Natural killer cell (primary cell): ENCODE measurements at regions not wholly inside any gene's neighbourhood (a gene's known extent, or its start where the extent isn't known, plus 50 kb on each side); places are given as distances from the start of the nearest gene placed in this dataset.

Experiments used
- ATAC-seq, 3 donors: fragments of 150-1000 bp in 2 of 3; fragments of 200-7000 bp in 1 of 3; cut with Tn5 transposase; 1 replicate in 1 of 3; 2 replicates in 2 of 3; pipeline ENCODE4 v1.10.0; 2021; ENCODE audit warnings: mild to moderate bottlenecking in 2 of 3, moderate library complexity in 2 of 3
- DNase-seq, 2 donors: peaks; one replicate each; pipeline versions ENCODE4 v3.0.0 to v3.0.0-alpha.2; 2013 to 2021; ENCODE audit warnings: mixed read lengths in 1 of 2
- H3K27ac ChIP-seq: one replicate; pipeline ENCODE4 v1.5.1; 2013; ENCODE audit warnings: mild to moderate bottlenecking, low read length
- H3K27me3 ChIP-seq: one replicate; pipeline ENCODE4 v1.6.1; 2013; ENCODE audit warnings: low read length; ENCODE audit not compliant: control insufficient read depth, insufficient read depth
- H3K36me3 ChIP-seq: one replicate; pipeline ENCODE4 v1.6.1; 2013; ENCODE audit warnings: low read length; ENCODE audit not compliant: control insufficient read depth, insufficient read depth
- H3K4me1 ChIP-seq: one replicate; pipeline ENCODE4 v1.6.1; 2013; ENCODE audit warnings: low read length; ENCODE audit not compliant: control insufficient read depth, insufficient read depth
- H3K4me3 ChIP-seq: one replicate; pipeline ENCODE4 v1.5.1; 2013; ENCODE audit warnings: low read length
- H3K9me3 ChIP-seq: one replicate; pipeline ENCODE4 v1.6.1; 2013; ENCODE audit warnings: low read length; ENCODE audit not compliant: control insufficient read depth, insufficient read depth
- H3K27ac Mint-ChIP-seq, 2 donors: one replicate each; pipeline ENCODE4 v1.8.0; 2022; ENCODE audit warnings: mild to moderate bottlenecking in 2 of 2, mixed read lengths in 2 of 2, moderate library complexity in 1 of 2
- H3K27me3 Mint-ChIP-seq, 2 donors: one replicate each; pipeline ENCODE4 v1.8.0; 2022; ENCODE audit warnings: low read depth in 2 of 2, mixed read lengths in 2 of 2
- H3K36me3 Mint-ChIP-seq: one replicate; pipeline ENCODE4 v1.8.0; 2022; ENCODE audit warnings: mixed read lengths
- H3K4me1 Mint-ChIP-seq, 2 donors: one replicate each; pipeline ENCODE4 v1.8.0; 2022; ENCODE audit warnings: mixed read lengths in 2 of 2
- H3K4me3 Mint-ChIP-seq: one replicate; pipeline ENCODE4 v1.8.0; 2022; ENCODE audit warnings: mild to moderate bottlenecking, moderate library complexity, mixed read lengths
- H3K9me3 Mint-ChIP-seq, 2 donors: one replicate each; pipeline ENCODE4 v1.8.0; 2022; ENCODE audit warnings: mixed read lengths in 2 of 2
- WGBS: methylation state at CpG from one replicate; pipeline ENCODE4 v1.1.7; 2013; ENCODE audit warnings: missing lambda C conversion rate; ENCODE audit not compliant: insufficient coverage; 5-methylcytosine and 5-hydroxymethylcytosine counted together
- intact Hi-C: fragments of 100-400 bp; cut with micrococcal nuclease; formaldehyde crosslinking; loops from one replicate; pipeline ENCODE4 v1.14.2; 2022
- TF ChIP-seq, protein P1 (sequence below): fragments of 200-600 bp; IDR thresholded peaks from one replicate; pipeline ENCODE4 v1.8.0; 2022; ENCODE audit warnings: antibody characterized with exemption

DNA sequence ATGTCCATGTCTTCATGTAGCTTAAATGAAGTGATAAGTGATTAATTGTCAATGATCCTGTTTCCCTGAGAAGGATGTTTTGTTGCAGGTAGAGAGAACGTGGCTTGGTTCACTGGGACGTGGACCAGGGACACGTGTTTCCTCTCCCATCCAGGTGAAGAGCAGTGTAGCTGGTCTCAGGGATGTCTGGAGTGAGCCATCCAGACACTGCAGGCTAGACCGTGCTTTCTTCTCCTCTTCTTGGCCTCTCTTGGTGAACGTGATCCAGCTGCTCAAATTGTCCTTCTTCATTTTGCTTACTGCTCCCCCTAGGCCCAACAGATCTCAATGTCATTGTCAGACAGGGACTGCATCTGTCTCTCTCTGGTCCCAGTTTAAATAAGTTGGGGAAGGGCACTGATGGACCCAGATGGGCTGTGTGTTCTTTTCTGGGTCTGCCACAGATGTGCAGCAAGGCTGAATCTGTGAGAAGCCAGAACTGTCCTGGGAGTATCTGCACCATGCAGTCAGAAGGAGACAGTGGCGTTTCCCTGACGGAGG, 263.8 kb downstream of the CYRIA start:
- Mint-ChIP-seq H3K4me1 (no peaks in the 10 kb centered on the region), H3K27me3 (no peaks in the 10 kb centered on the region), H3K4me3 (no peak overlapping the region), H3K36me3 (no peaks in the 10 kb centered on the region), H3K9me3 (no peaks in the 10 kb centered on the region), H3K27ac (no peak overlapping the region)
- Histone ChIP-seq H3K27ac (no peak overlapping the region), H3K4me3 (no peak overlapping the region), H3K27me3 (no peaks in the 10 kb centered on the region), H3K36me3 (no peaks in the 10 kb centered on the region), H3K9me3 (no peaks in the 10 kb centered on the region), H3K4me1 (no peaks in the 10 kb centered on the region)
- no peak for ATAC-seq
- intact Hi-C loops = no loop called here
- TF ChIP-seq, protein P1, sequence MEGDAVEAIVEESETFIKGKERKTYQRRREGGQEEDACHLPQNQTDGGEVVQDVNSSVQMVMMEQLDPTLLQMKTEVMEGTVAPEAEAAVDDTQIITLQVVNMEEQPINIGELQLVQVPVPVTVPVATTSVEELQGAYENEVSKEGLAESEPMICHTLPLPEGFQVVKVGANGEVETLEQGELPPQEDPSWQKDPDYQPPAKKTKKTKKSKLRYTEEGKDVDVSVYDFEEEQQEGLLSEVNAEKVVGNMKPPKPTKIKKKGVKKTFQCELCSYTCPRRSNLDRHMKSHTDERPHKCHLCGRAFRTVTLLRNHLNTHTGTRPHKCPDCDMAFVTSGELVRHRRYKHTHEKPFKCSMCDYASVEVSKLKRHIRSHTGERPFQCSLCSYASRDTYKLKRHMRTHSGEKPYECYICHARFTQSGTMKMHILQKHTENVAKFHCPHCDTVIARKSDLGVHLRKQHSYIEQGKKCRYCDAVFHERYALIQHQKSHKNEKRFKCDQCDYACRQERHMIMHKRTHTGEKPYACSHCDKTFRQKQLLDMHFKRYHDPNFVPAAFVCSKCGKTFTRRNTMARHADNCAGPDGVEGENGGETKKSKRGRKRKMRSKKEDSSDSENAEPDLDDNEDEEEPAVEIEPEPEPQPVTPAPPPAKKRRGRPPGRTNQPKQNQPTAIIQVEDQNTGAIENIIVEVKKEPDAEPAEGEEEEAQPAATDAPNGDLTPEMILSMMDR = no peak
- no peak for DNase-seq
- 78% methylated on average over 7 of the region's 7 CpGs for WGBS

GRCh38 chr2:16400127-16400623, 265.5 kb downstream of the CYRIA start:
- Histone ChIP-seq H3K27ac (no peak overlapping the region), H3K36me3 (no peaks in the 10 kb centered on the region), H3K9me3 (no peaks in the 10 kb centered on the region), H3K4me1 (no peaks in the 10 kb centered on the region), H3K27me3 (no peaks in the 10 kb centered on the region), H3K4me3 (no peak overlapping the region)
- H3K4me3 Mint-ChIP-seq = no peak overlapping the region
- intact Hi-C loops = no loop called here
- no peak for DNase-seq
- no peak overlapping the region for H3K27ac Mint-ChIP-seq
- no peaks in the 10 kb centered on the region for H3K27me3 Mint-ChIP-seq
- no peaks in the 10 kb centered on the region for H3K4me1 Mint-ChIP-seq
- no peak for ATAC-seq
- TF ChIP-seq, protein P1 = no peak
- no peaks in the 10 kb centered on the region for H3K36me3 Mint-ChIP-seq
- no peaks in the 10 kb centered on the region for H3K9me3 Mint-ChIP-seq
- 43% methylated on average over 6 of the region's 7 CpGs for WGBS

GRCh38 chr2:16398486-16399043, 267.1 kb downstream of the CYRIA start:
- Histone ChIP-seq H3K36me3 (no peaks in the 10 kb centered on the region), H3K4me3 (no peak overlapping the region), H3K4me1 (no peaks in the 10 kb centered on the region), H3K27me3 (no peaks in the 10 kb centered on the region), H3K27ac (no peak overlapping the region), H3K9me3 (no peaks in the 10 kb centered on the region)
- Mint-ChIP-seq H3K4me3 (no peak overlapping the region), H3K4me1 (no peaks in the 10 kb centered on the region), H3K27ac (no peak overlapping the region), H3K27me3 (no peaks in the 10 kb centered on the region), H3K9me3 (no peaks in the 10 kb centered on the region), H3K36me3 (no peaks in the 10 kb centered on the region)
- ATAC-seq (no peak), DNase-seq (no peak)
- TF ChIP-seq, protein P1 = no peak
- WGBS = 93% methylated on average over 2 of the region's 2 CpGs
- intact Hi-C loops = no loop called here
